AG04449 (cell line): ENCODE measurements at regions not wholly inside any gene's neighbourhood (a gene's known extent, or its start where the extent isn't known, plus 50 kb on each side); places are given as distances from the start of the nearest gene placed in this dataset.

Experiments
- CTCF ChIA-PET: fragments of 350-600 bp; formaldehyde crosslinking; extraction: SDS; loops from one replicate; lab custom pipeline; 2021; ENCODE audit warnings: antibody characterized with exemption; lab: Yijun Ruan, JAX
- POLR2A ChIA-PET: fragments of 400-600, 350-600 bp; formaldehyde crosslinking; extraction: SDS; loops from one replicate; lab custom pipeline; 2020; ENCODE audit warnings: antibody characterized with exemption, inconsistent platforms; lab: Yijun Ruan, JAX
- DNase-seq: peaks from one replicate; pipeline ENCODE4 v3.0.0-alpha.2; 2010; ENCODE audit warnings: low read depth, low spot score
- H3K4me3 ChIP-seq: 2 replicates; pipeline ENCODE4 v1.5.1; 2011; ENCODE audit warnings: low read depth, mild to moderate bottlenecking, control low read depth, low read length
- TF ChIP-seq, protein P1 (sequence below): IDR thresholded peaks from one replicate; pipeline ENCODE4 v1.5.1; 2011; ENCODE audit warnings: mild to moderate bottlenecking, moderate library complexity, low read length, control low read depth, inconsistent platforms; ENCODE audit not compliant: insufficient read depth; ENCODE audit errors: missing control alignments

DNA sequence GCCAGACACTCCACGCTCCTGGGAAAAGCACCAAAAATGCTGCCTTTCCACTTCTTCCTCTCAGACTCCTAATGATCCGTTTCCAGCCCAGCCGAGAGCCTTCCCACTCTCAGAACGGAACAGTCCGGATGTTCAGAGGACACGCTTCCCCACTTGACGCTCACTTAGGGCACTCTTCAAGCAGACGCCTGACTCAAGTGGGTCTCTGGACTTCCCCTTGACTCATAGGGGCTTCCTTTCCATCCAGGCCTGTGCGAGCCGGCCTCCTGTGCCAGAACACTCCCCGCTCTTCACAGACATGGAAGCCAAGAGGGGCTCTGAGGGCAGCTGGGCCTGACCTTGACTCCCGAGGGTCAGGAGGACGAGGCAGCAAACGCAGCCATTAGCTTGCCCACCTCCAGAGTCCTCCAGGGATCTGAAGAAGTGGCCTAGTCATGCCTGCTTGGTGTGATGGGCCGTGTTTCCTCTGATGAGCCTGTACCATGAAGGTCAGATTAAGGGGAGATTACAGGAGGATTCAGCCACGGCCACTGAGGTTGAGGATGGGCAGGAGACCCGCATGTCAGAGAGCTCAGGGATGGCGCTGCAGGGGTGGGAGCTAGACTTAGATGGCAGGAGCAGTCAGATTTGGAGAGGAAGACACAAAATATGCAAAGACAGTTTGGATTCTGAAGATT lies 114.7 kb upstream of the TLE3 start:
- POLR2A ChIA-PET = no interaction called here

DNA sequence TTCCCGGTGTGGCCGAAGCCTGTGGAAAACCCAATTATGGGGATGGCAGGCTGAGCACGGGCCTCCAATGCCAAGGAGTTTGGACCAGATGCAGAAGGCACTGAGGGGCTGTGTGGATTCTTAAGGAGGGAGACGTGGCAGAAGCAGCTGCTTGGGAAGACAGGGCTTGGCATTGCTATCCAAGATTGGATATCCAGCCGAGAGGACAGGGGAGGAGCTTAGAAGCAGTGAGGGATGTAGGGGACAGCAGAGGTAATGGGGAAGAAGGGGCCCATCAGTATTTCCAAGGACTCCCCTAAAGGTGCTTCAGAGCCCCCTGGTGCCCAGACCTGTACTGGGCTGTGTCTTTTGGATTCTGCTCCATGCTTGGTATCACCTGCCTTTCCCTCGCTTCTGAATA lies 112.8 kb upstream of the TLE3 start:
- ChIA-PET POLR2A (no interaction called here), CTCF (no interaction called here)
- DNase-seq = no peak
- H3K4me3 ChIP-seq = no peak overlapping the region
- TF ChIP-seq, protein P1, sequence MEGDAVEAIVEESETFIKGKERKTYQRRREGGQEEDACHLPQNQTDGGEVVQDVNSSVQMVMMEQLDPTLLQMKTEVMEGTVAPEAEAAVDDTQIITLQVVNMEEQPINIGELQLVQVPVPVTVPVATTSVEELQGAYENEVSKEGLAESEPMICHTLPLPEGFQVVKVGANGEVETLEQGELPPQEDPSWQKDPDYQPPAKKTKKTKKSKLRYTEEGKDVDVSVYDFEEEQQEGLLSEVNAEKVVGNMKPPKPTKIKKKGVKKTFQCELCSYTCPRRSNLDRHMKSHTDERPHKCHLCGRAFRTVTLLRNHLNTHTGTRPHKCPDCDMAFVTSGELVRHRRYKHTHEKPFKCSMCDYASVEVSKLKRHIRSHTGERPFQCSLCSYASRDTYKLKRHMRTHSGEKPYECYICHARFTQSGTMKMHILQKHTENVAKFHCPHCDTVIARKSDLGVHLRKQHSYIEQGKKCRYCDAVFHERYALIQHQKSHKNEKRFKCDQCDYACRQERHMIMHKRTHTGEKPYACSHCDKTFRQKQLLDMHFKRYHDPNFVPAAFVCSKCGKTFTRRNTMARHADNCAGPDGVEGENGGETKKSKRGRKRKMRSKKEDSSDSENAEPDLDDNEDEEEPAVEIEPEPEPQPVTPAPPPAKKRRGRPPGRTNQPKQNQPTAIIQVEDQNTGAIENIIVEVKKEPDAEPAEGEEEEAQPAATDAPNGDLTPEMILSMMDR = no peak

More for the DNA sequence above, 114.7 kb upstream of the TLE3 start:
- H3K4me3 ChIP-seq = no peak overlapping the region
- no peak for DNase-seq
- TF ChIP-seq, protein P1 = no peak
- CTCF ChIA-PET = interaction anchor here (0.9 kb wide), 1 partner anchor 13 kb away, joined by 3 read pairs; no protein-coding TSS in a partner anchor

DNA sequence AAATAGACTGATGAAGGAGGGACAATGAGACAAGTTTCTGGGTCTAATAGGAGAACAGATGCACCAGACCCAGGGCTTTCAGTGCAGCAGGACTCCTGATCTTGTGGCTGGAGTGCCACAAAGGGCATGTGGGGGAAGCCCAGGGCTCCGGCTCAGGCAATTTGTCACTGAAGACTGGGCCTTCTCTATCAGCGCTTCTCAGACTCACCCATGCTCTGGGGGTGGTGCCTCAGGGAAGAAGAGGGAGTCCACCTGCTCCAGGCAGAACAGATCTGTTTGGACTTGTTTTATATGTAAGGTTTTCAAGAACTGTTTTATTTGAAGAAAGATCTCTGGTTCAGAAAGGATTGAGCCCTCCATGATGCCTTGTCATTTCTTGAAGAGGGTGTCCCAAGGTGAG lies 112.4 kb upstream of the TLE3 start:
- ChIA-PET CTCF (no interaction called here), POLR2A (no interaction called here)
- DNase-seq = no peak
- TF ChIP-seq, protein P1 = no peak
- H3K4me3 ChIP-seq = no peak overlapping the region

DNA sequence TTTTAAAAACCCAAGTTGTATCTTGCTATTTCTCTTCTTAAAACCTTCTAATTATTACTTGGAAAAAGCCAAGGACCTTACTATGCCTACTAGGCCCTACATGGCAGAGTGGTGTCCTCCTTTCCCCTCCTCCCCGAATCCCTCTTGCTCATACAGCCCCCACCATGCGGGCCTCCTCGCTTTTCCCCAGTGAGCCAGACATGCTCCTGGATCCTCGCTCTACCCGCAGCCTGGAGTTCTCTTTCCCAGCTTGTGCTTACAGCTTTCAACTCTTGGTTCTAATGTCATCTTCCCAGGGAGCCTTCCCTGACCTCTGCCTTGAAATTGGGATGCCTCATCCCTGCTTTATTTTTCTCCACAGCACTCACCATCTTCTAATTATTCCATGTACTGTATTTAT lies 111.8 kb upstream of the TLE3 start:
- ChIA-PET POLR2A (no interaction called here), CTCF (no interaction called here)
- H3K4me3 ChIP-seq = no peak overlapping the region
- TF ChIP-seq, protein P1 = no peak
- DNase-seq = no peak

DNA sequence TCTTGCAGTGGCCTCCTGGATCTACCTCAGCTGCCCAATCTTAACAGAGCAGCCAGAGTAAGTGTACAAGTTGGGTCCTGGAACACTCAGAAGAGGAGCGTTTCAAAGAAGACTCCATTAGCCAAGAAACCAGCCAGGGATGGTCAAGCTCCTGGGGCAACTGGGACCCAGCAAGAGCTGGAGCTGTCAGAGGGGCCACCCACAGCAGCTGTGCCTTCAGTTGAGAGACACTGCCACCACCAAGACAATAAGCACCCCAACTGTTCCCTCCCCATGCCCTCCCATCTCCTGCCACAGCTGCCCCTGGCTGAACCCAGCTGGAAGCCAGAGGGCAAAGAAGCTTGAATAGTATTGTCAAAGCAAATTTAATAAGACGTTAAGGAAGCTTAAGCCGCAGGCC lies 110.6 kb upstream of the TLE3 start:
- CTCF ChIA-PET = no interaction called here
- POLR2A ChIA-PET = interaction anchor here (0.8 kb wide), 1 partner anchor 26 kb away, joined by 3 read pairs; no protein-coding TSS in a partner anchor
- H3K4me3 ChIP-seq = no peak overlapping the region
- TF ChIP-seq, protein P1 = no peak
- DNase-seq = no peak

- no peak for DNase-seq
- no peak overlapping the region for H3K4me3 ChIP-seq
- TF ChIP-seq, protein P1 = no peak
- ChIA-PET CTCF (no interaction called here), POLR2A (no interaction called here)
Observed at GRCh38 chr15:70206668-70207067, 109.0 kb upstream of the TLE3 start.
